COLO668 (cell line): ENCODE measurements at regions not wholly inside any gene's neighbourhood (a gene's known extent, or its start where the extent isn't known, plus 50 kb on each side); places are given as distances from the start of the nearest gene placed in this dataset.

Source experiments
- DNase-seq: peaks from one replicate; lab custom pipeline; 2025; ENCODE audit not compliant: unreplicated experiment; lab: John Stamatoyannopoulos, UW

- peak; percentile 16 for DNase-seq
Observed at GRCh38 chr10:125344573-125345171, 184.3 kb upstream of the CTBP2 start.

- no peak for DNase-seq
Observed at GRCh38 chr10:125343983-125344382, 183.6 kb upstream of the CTBP2 start.

GRCh38 chr10:125343118-125343925 is 183.0 kb upstream of the CTBP2 start:
- DNase-seq: peak; percentile 14

DNA sequence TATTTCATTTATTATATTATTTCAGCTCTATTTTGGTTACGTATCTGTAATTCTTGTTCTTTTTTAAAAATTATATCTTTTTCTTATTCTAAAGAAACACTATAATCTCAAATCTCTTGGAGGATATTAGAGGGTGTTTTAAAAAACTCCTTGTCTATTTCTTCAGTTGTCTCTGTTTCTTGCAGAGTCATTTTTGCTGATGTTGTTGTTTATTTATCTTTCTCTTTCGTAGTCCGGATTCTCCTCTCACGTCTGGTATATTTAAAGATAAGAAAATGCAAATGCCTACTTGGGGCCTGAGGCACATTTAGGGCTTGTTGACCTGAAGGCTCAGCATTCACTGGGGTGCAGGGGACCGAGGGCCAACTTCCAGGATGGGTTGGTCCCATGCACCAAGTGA is 181.2 kb upstream of the CTBP2 start:
- no peak for DNase-seq

DNA sequence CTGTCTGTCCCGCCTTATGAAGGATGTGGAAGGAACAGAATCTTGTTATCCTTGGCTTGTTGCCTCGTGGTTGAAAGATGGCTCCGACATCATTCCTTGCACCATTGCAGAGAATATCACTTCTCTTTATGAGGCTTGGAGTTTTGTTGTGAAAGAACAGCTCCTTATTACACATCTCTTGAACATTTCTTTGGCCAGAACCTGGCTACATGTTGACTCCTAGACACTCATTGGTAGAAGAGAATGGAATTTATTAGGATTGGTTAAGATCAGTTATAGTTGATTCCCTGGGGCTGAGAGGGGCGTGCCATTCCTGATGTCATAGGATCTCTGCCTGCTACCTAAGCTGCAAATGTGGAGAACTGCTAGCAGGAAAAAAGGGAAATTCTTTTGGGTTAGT is 180.5 kb upstream of the CTBP2 start:
- no peak for DNase-seq

- DNase-seq: no peak
Observed at GRCh38 chr10:125337510-125337909, 177.1 kb upstream of the CTBP2 start.

- DNase-seq: no peak
Observed at GRCh38 chr10:125334545-125334944, 174.2 kb upstream of the CTBP2 start.

DNA sequence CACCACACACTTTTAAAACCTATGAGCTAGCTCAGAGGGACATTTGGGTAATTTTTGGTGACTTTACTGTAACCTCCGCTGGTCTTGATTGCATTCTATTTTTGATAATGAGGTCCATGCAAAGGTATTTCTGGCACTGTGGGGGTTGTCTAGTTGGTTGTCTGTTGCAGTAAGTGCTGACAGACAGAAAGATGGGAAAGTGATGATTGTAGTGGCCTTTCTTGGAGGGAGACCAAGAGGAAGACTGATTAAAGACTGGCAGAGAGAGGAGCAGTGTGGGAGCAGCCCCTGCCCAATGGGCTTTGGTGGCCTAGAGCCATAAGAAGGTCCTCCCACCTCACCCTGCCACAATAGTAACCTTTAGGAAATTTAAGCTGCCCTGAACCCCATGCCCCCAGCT is 173.4 kb upstream of the CTBP2 start:
- DNase-seq: no peak

- DNase-seq: no peak
Observed at GRCh38 chr10:125333209-125333591, 172.8 kb upstream of the CTBP2 start.

DNA sequence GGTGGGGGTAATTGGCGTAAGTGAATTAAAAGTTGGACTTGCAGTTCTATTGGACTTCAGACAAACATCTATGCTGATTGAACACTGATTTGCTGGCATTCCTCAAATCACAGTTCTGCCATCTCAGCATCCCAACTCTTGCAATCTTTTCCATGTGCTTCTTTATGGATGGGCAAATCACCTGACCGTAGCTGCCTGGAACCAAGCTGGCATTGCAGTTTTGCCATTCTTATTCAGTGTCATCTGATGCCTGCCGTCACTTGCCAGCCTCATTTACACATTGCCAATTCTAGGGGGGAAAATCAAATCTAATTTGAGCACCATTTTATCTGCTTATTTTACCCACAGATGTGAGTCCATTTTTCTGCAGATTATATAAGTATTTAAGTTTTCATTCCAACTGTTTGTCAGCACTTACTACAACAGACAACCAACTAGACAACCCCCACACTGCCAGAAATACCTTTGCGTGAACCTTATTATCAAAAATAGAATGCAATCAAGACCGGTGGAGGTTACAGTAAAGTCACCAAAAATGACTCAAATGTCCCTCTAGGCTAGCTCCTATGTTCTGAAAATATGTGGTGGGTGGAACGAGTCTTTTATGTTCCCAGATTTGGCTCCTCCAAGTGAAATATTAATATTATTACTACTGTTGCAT is 172.3 kb upstream of the CTBP2 start:
- no peak for DNase-seq

DNA sequence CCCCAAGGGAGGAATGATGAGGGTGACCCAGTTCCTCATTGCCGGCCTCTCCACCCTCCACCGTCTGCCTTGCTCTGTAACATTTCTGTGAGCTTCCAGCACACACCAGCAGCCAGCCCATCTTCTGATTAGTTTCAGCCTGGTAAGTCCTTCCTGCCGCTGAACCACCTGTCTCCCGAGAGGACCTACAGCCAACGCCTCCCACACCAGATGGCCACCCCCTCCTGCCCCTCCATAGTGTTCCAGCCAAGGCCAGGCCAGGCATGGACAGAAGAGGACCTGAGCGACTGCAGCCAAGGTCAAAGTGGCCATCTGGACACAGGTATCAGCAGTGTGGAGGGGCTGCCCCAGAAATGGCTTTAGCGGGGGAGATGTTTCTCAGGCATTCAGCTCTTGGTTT is 170.7 kb upstream of the CTBP2 start:
- no peak for DNase-seq

GRCh38 chr10:125329056-125329455 is 168.7 kb upstream of the CTBP2 start:
- no peak for DNase-seq

- no peak for DNase-seq
Observed at GRCh38 chr10:125325326-125325725, 165.0 kb upstream of the CTBP2 start.

- no peak for DNase-seq
Observed at GRCh38 chr10:125316436-125316835, 156.1 kb upstream of the CTBP2 start.

DNA sequence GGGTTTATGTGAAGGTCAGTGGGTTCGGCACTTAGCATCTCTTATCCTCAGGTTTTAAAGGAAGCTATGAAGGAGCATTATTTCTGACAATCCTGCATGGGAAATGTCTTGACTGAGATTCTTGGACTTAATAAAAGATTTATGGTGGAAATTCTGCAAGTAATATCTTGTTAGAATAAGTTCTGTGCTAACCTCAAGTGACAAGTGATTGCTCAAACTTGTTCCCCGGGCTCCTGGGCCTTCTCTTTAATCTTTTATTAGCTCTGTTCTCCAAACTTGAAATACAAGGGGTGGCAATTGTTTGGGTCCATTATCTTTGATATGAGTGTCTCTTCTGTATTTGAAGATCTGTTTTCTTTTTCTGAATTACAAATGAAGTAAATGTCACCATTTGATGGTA is 140.6 kb upstream of the CTBP2 start:
- no peak for DNase-seq

- DNase-seq: no peak
Observed at GRCh38 chr10:125299461-125299860, 139.1 kb upstream of the CTBP2 start.

- DNase-seq: no peak
Observed at GRCh38 chr10:125296598-125296997, 136.2 kb upstream of the CTBP2 start.

DNA sequence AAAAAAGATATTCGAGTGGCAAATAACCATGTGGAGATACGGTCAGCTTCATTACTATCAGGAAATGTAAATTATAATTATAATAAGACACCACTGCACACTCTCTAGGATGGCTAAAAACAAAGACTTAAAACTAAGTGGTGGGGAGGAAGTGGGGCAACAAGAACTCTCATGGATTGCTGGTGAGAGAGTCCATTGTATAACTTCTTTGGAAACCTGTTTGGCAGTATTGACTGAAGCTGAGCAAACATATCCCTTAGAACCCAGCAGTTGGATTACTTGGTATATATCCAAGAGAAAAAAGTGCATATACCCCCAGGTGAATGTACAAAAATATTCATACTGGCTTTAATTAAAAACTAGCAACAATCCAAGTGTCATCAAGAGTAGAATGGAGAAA is 133.7 kb upstream of the CTBP2 start:
- no peak for DNase-seq

DNA sequence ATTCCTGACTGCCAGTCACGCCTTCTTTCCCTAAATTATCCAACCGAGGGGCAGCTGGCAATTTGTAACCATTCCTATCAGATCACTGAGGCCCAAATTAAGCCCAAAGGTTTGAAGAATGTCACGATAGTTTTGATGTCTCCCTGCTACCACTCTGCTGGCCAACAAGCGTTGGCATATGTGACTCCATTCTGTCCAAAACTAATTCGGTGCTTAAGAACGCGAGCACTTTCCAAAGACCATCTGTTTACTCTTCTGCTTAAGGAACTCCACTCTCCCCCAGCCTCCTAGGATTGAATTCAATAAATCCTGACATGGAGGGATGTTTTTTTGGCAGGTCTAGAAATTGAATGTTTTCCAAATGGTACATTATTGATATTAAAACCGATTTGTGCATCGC is 131.5 kb upstream of the CTBP2 start:
- DNase-seq: no peak

DNA sequence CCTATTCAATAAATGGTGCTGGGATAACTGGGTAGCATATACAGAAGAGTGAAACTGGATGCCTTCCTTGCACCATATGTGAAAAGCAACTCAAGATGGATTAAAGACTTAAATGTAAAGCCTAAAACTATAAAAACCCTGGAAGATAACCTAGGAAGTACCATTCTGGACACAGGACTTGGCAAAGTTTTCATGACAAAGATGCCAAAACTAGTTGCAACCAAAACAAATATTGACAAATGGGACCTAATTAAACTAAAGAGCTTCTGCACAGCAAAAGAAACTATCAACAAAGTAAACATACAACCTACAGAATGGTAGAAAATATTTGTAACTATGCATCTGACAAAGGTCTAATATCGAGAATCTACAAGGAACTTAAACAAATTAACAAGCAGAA is 129.1 kb upstream of the CTBP2 start:
- DNase-seq: no peak

- DNase-seq: no peak
Observed at GRCh38 chr10:125284875-125285597, 124.7 kb upstream of the CTBP2 start.
